Fibroblast of mammary gland (primary cell): ENCODE measurements at regions not wholly inside any gene's neighbourhood (a gene's known extent, or its start where the extent isn't known, plus 50 kb on each side); places are given as distances from the start of the nearest gene placed in this dataset.

Experiments used
- DNase-seq: peaks from one replicate; pipeline ENCODE4 v3.0.0-alpha.2; 2010; ENCODE audit warnings: low read depth
- H3K4me3 ChIP-seq: 2 replicates; pipeline ENCODE4 v1.5.1; 2011; ENCODE audit warnings: low read depth, mild to moderate bottlenecking, low read length, moderate library complexity; ENCODE audit not compliant: control insufficient read depth
- CTCF ChIP-seq: conservative IDR thresholded peaks from 2 replicates; pipeline ENCODE4 v1.5.1; 2011; ENCODE audit warnings: low read depth, low read length, inconsistent platforms; ENCODE audit not compliant: control insufficient read depth, insufficient read depth

- no peak overlapping the region for H3K4me3 ChIP-seq
- no peak for TF ChIP-seq CTCF
- DNase-seq = no peak
Observed at GRCh38 chr7:4449263-4449662, 232.8 kb upstream of the FOXK1 start.

GRCh38 chr7:4450483-4450882 is 231.6 kb upstream of the FOXK1 start:
- DNase-seq = no peak
- TF ChIP-seq CTCF = no peak
- H3K4me3 ChIP-seq = no peak overlapping the region

- no peak overlapping the region for H3K4me3 ChIP-seq
- TF ChIP-seq CTCF = no peak
- DNase-seq = no peak
Observed at GRCh38 chr7:4460597-4460996, 221.5 kb upstream of the FOXK1 start.

- no peak overlapping the region for H3K4me3 ChIP-seq
- TF ChIP-seq CTCF = no peak
- DNase-seq = no peak
Observed at GRCh38 chr7:4461531-4461930, 220.6 kb upstream of the FOXK1 start.

GRCh38 chr7:4468320-4469102 is 213.6 kb upstream of the FOXK1 start:
- no peak for DNase-seq
- no peak overlapping the region for H3K4me3 ChIP-seq
- no peak for TF ChIP-seq CTCF

- no peak for DNase-seq
- no peak for TF ChIP-seq CTCF
- H3K4me3 ChIP-seq = no peak overlapping the region
Observed at GRCh38 chr7:4470246-4470645, 211.8 kb upstream of the FOXK1 start.
